ENCODE measurements at regions not wholly inside any gene's neighbourhood (a gene's known extent, or its start where the extent isn't known, plus 50 kb on each side); places are given as distances from the start of the nearest gene placed in this dataset.

- ATAC-seq: no peak
- Mint-ChIP-seq H3K4me1 (no peaks in the 10 kb centered on the region), H3K27me3 (no peaks in the 10 kb centered on the region), H3K27ac (no peak overlapping the region), H3K36me3 (peaks cover 24% of the 10 kb centered on the region), H3K9me3 (no peaks in the 10 kb centered on the region), H3K4me3 (no peak overlapping the region)
Observed at GRCh38 chr1:219273088-219273686, 99.5 kb downstream of the LYPLAL1 start.

GRCh38 chr1:219271818-219272535 lies 98.3 kb downstream of the LYPLAL1 start:
- no peaks in the 10 kb centered on the region for H3K4me1 Mint-ChIP-seq
- no peaks in the 10 kb centered on the region for H3K9me3 Mint-ChIP-seq
- no peak overlapping the region for H3K27ac Mint-ChIP-seq
- peaks cover 24% of the 10 kb centered on the region for H3K36me3 Mint-ChIP-seq
- ATAC-seq: no peak
- no peak overlapping the region for H3K4me3 Mint-ChIP-seq
- no peaks in the 10 kb centered on the region for H3K27me3 Mint-ChIP-seq

DNA sequence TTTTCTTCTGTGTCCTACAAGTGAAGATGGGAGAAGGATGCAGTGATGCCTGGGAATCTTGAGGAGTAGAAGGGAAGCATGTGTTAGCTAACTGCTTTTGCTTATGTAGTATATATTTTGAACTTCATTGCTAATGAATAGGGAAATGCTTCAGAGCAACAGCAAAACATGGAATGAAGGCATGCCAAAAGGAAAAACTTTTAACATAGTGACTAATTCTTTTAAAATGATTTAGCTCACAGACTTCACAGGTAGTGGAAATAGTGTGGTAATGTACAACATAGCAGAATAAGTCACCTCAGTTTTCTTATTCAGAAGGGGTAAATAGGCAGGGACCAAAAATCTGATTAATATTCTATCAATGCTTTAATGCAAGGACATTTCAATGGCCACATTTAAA lies 95.5 kb downstream of the LYPLAL1 start:
- H3K4me3 Mint-ChIP-seq: no peak overlapping the region
- no peak overlapping the region for H3K27ac Mint-ChIP-seq
- H3K4me1 Mint-ChIP-seq: no peaks in the 10 kb centered on the region
- no peak for ATAC-seq
- H3K36me3 Mint-ChIP-seq: peaks cover 19% of the 10 kb centered on the region
- no peaks in the 10 kb centered on the region for H3K9me3 Mint-ChIP-seq
- H3K27me3 Mint-ChIP-seq: no peaks in the 10 kb centered on the region

DNA sequence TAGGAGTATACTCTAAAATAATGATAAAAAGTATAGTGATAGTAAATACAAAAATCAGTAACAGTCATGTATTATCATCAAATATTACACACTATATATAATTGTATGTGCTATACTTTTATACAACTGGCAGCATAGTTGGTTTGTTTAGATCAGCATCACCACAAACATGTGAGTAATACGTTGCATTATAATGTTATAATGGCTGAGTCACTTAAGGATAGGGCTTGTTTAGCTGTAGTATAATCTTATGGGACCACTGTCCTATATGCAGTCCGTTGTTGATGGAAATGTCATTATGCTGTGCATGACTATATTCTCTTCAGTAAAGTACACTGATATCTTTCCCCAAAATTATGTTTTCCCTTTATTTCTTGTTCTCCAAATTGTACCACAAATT lies 92.8 kb downstream of the LYPLAL1 start:
- Mint-ChIP-seq H3K27ac (no peak overlapping the region), H3K36me3 (peaks cover 15% of the 10 kb centered on the region), H3K27me3 (no peaks in the 10 kb centered on the region), H3K9me3 (no peaks in the 10 kb centered on the region), H3K4me1 (no peaks in the 10 kb centered on the region), H3K4me3 (no peak overlapping the region)
- ATAC-seq: no peak

- Mint-ChIP-seq H3K36me3 (peaks cover 18% of the 10 kb centered on the region), H3K27me3 (no peaks in the 10 kb centered on the region), H3K27ac (no peak overlapping the region), H3K4me1 (no peaks in the 10 kb centered on the region), H3K9me3 (peaks cover 2% of the 10 kb centered on the region), H3K4me3 (no peak overlapping the region)
- no peak for ATAC-seq
Observed at GRCh38 chr1:219265026-219265515, 91.4 kb downstream of the LYPLAL1 start.

DNA sequence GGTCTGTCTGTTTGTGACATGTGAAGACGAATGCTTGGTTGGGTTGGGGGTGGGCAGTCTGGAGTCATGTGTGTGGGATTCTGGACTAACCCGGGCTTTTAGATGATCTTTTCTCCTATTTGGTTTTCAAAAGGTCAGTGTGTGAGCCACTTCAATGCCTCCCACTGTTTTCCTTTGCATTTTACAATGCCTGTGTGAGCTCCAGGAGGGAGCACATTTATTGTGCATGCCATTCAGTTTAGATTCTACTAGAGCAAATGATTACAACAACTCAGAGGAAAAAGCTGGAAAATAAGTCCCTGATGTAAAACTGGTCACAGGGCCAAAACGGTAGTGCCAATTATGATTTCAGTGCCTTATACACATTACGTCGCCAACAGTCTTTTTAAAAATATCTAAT lies 90.9 kb downstream of the LYPLAL1 start:
- no peak overlapping the region for H3K4me3 Mint-ChIP-seq
- ATAC-seq: no peak
- H3K27ac Mint-ChIP-seq: no peak overlapping the region
- H3K27me3 Mint-ChIP-seq: no peaks in the 10 kb centered on the region
- H3K9me3 Mint-ChIP-seq: peaks cover 3% of the 10 kb centered on the region
- no peaks in the 10 kb centered on the region for H3K4me1 Mint-ChIP-seq
- peaks cover 21% of the 10 kb centered on the region for H3K36me3 Mint-ChIP-seq

All from stimulated activated memory B cell treated with anti-CD40 and anti-IgM and Interleukin-4, amounts not matched to agents 10 μg/mL and 1 μg/mL and 100 μg/mL, for 72 hours (primary cell).